ENCODE measurements at regions not wholly inside any gene's neighbourhood (a gene's known extent, or its start where the extent isn't known, plus 50 kb on each side); places are given as distances from the start of the nearest gene placed in this dataset.

GRCh38 chr10:29760138-29760900, 125.5 kb upstream of the SVIL start:
- no peak for DNase-seq (ENCODE audit: low spot score in 2 of 2)
- no peaks in the 10 kb centered on the region for H3K27me3 ChIP-seq (ENCODE audit: low read depth)
- in situ Hi-C loops (cut with MboI; ENCODE audit: low sequenced_read_pairs) = no loop called here
- H3K9me3 ChIP-seq = no peaks in the 10 kb centered on the region
- H3K4me3 ChIP-seq = no peak overlapping the region
- no peaks in the 10 kb centered on the region for H3K36me3 ChIP-seq (replicated peaks)
- H3K4me1 ChIP-seq = peaks cover 10% of the 10 kb centered on the region

DNA sequence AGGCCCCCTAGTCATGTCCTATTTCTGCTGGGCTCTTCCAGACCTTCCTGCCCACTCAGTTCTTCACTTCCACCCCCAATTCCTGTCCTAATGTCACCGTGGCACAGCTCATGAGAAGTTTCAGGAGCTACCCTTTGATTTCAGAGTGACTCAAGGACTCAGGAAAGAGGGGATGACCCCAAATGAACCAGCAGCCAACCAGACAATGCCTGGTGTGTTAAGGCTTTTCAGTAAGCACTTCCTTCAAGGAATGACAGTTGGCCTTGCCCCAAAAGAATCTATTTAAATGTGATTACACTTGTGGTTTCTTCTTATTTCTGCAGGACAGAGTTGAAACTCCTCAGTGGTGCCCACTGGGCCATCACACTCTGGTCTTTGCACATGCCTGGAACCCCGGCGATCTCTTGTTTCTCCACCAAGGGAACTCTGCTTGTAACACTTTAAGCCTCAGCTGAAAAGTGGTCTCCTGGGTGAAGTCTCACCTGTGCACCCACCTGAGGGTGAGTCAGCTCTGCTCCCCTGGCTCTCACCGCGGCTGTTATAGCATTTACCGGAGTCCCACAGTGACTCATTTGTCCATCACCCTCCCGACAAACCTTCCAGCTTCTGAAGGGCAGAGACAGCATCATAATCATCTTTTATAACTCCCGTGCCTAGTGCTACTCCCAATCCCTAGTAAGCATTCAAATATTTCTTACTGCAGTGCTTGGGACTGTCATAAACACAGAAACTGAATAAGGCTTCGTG, 123.0 kb upstream of the SVIL start:
- Histone ChIP-seq H3K4me1 (peaks cover 12% of the 10 kb centered on the region), H3K27me3 (ENCODE audit: low read depth) (no peaks in the 10 kb centered on the region), H3K4me3 (no peak overlapping the region), H3K36me3 (replicated peaks) (no peaks in the 10 kb centered on the region), H3K9me3 (no peaks in the 10 kb centered on the region)
- DNase-seq (ENCODE audit: low spot score in 2 of 2) = no peak
- in situ Hi-C loops (cut with MboI; ENCODE audit: low sequenced_read_pairs) = no loop called here

- H3K4me1 ChIP-seq = peaks cover 12% of the 10 kb centered on the region
- no peaks in the 10 kb centered on the region; the same call in 1 of the 2 replicates for H3K27me3 ChIP-seq (ENCODE audit: low read depth)
- no peaks in the 10 kb centered on the region for H3K9me3 ChIP-seq
- H3K4me3 ChIP-seq = no peak overlapping the region
- H3K36me3 ChIP-seq (replicated peaks) = no peaks in the 10 kb centered on the region
- in situ Hi-C loops (cut with MboI; ENCODE audit: low sequenced_read_pairs) = no loop called here
- no peak for DNase-seq (ENCODE audit: low spot score in 2 of 2)
Observed at GRCh38 chr10:29756451-29756850, 121.7 kb upstream of the SVIL start.

DNA sequence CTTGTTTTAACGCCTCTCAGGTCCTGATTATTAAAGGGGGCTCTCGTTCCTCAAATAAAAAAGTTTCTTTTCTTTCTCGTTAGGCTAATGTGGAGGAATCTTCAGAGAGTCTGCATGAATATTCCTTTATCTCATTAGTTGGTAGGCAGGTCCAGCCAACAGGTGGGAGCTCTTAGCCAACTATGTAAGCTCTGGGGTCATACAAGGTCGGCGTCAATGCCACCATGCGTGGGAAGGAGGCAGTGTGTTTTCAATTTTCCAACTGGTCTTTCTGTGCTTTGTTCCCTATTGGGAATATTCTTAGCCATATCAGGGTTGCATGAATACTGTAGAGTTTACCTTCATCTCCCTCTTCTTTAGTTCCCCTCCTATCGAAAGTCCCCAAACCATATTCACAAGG, 118.5 kb upstream of the SVIL start:
- H3K4me3 ChIP-seq = no peak overlapping the region
- peaks cover 7% of the 10 kb centered on the region; the same call in 1 of the 2 replicates for H3K27me3 ChIP-seq (ENCODE audit: low read depth)
- peaks cover 12% of the 10 kb centered on the region for H3K4me1 ChIP-seq
- no peak for DNase-seq (ENCODE audit: low spot score in 2 of 2)
- no peaks in the 10 kb centered on the region for H3K9me3 ChIP-seq
- no peaks in the 10 kb centered on the region for H3K36me3 ChIP-seq (replicated peaks)
- in situ Hi-C loops (cut with MboI; ENCODE audit: low sequenced_read_pairs) = no loop called here

GRCh38 chr10:29751684-29752083, 116.9 kb upstream of the SVIL start:
- Histone ChIP-seq H3K36me3 (replicated peaks) (no peaks in the 10 kb centered on the region), H3K4me3 (no peak overlapping the region), H3K27me3 (ENCODE audit: low read depth) (peaks cover 7% of the 10 kb centered on the region; the same call in 1 of the 2 replicates), H3K9me3 (no peaks in the 10 kb centered on the region), H3K4me1 (peaks cover 12% of the 10 kb centered on the region)
- in situ Hi-C loops (cut with MboI; ENCODE audit: low sequenced_read_pairs) = no loop called here
- no peak for DNase-seq (ENCODE audit: low spot score in 2 of 2)

GRCh38 chr10:29751240-29751639, 116.5 kb upstream of the SVIL start:
- no peaks in the 10 kb centered on the region for H3K9me3 ChIP-seq
- in situ Hi-C loops (cut with MboI; ENCODE audit: low sequenced_read_pairs) = no loop called here
- no peak for DNase-seq (ENCODE audit: low spot score in 2 of 2)
- no peaks in the 10 kb centered on the region for H3K36me3 ChIP-seq (replicated peaks)
- H3K27me3 ChIP-seq (ENCODE audit: low read depth) = peaks cover 7% of the 10 kb centered on the region; the same call in 1 of the 2 replicates
- H3K4me1 ChIP-seq = peaks cover 10% of the 10 kb centered on the region
- no peak overlapping the region for H3K4me3 ChIP-seq

- Histone ChIP-seq H3K36me3 (replicated peaks) (no peaks in the 10 kb centered on the region), H3K4me3 (no peak overlapping the region), H3K27me3 (ENCODE audit: low read depth) (peaks cover 7% of the 10 kb centered on the region; the same call in 1 of the 2 replicates), H3K9me3 (no peaks in the 10 kb centered on the region), H3K4me1 (no peaks in the 10 kb centered on the region)
- in situ Hi-C loops (cut with MboI; ENCODE audit: low sequenced_read_pairs) = no loop called here
- no peak for DNase-seq (ENCODE audit: low spot score in 2 of 2)
Observed at GRCh38 chr10:29749150-29749549, 114.4 kb upstream of the SVIL start.

GRCh38 chr10:29748109-29748650, 113.4 kb upstream of the SVIL start:
- Histone ChIP-seq H3K9me3 (no peaks in the 10 kb centered on the region), H3K36me3 (replicated peaks) (no peaks in the 10 kb centered on the region), H3K4me3 (no peak overlapping the region), H3K4me1 (no peaks in the 10 kb centered on the region), H3K27me3 (ENCODE audit: low read depth) (peaks cover 7% of the 10 kb centered on the region; the same call in 1 of the 2 replicates)
- DNase-seq (ENCODE audit: low spot score in 2 of 2) = no peak
- in situ Hi-C loops (cut with MboI; ENCODE audit: low sequenced_read_pairs) = no loop called here

DNA sequence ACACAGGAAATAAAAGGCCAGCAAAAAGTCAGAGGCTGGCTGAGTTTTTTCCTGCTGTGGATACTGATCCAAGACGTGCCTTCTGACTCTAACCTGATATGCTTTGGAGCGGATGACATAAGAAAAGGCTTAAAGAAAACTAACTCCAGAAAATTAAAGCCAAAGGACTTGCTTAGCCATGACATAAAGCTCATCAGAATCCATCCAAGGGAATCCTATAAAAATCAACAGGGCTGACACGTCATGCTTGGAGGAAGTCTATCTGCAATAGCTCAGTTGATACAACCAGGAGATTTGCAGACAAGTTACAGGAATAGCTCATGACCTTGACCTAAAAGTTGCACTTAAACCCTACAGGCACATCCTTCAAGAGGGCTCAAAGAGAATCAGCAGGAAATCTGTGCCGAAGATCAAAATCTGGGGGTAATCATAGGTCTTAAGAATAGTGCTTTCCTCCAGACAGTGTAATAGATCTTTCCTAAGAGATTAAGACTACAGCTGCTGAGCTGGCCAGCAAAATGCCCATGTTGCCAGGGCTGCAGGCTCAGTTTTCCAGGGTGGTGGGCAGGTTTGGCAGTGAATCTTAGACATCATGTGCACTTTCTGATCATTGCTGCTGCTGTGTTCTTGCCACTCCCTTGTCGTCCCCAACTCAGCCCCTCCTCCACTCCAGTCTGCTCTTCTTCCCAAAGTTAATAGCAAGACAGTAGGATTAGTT, 111.5 kb upstream of the SVIL start:
- DNase-seq (ENCODE audit: low spot score in 2 of 2) = no peak
- peaks cover 7% of the 10 kb centered on the region; the same call in 1 of the 2 replicates for H3K27me3 ChIP-seq (ENCODE audit: low read depth)
- in situ Hi-C loops (cut with MboI; ENCODE audit: low sequenced_read_pairs) = no loop called here
- no peaks in the 10 kb centered on the region for H3K4me1 ChIP-seq
- no peaks in the 10 kb centered on the region for H3K36me3 ChIP-seq (replicated peaks)
- H3K9me3 ChIP-seq = no peaks in the 10 kb centered on the region
- no peak overlapping the region for H3K4me3 ChIP-seq

GRCh38 chr10:29740981-29741545, 106.3 kb upstream of the SVIL start:
- Histone ChIP-seq H3K4me1 (no peaks in the 10 kb centered on the region), H3K36me3 (replicated peaks) (no peaks in the 10 kb centered on the region), H3K9me3 (no peaks in the 10 kb centered on the region), H3K27me3 (ENCODE audit: low read depth) (no peaks in the 10 kb centered on the region), H3K4me3 (no peak overlapping the region)
- no peak for DNase-seq (ENCODE audit: low spot score in 2 of 2)
- in situ Hi-C loops (cut with MboI; ENCODE audit: low sequenced_read_pairs) = no loop called here

DNA sequence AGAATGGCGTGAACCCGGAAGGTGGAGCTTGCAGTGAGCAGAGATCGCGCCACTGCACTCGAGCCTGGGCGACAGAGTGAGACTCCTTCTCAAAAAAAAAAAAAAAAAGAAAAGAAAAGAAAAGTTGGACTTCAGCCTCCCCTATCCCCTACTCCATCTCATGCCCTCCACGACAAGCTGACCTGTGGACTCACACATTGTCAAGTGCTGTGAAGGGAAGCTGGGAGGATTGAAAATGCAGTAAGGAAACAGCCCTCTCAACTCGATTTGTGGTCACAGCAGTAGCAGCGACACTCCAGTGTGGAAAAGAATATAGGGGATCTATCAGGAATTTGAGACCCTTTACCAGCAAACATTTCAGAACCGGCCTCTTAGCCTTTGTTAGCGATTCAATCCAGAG, 103.6 kb upstream of the SVIL start:
- H3K4me3 ChIP-seq = no peak overlapping the region
- DNase-seq (ENCODE audit: low spot score in 2 of 2) = no peak
- H3K27me3 ChIP-seq (ENCODE audit: low read depth) = no peaks in the 10 kb centered on the region
- H3K9me3 ChIP-seq = no peaks in the 10 kb centered on the region
- H3K4me1 ChIP-seq = peaks cover 6% of the 10 kb centered on the region
- no peaks in the 10 kb centered on the region for H3K36me3 ChIP-seq (replicated peaks)
- in situ Hi-C loops (cut with MboI; ENCODE audit: low sequenced_read_pairs) = no loop called here

DNA sequence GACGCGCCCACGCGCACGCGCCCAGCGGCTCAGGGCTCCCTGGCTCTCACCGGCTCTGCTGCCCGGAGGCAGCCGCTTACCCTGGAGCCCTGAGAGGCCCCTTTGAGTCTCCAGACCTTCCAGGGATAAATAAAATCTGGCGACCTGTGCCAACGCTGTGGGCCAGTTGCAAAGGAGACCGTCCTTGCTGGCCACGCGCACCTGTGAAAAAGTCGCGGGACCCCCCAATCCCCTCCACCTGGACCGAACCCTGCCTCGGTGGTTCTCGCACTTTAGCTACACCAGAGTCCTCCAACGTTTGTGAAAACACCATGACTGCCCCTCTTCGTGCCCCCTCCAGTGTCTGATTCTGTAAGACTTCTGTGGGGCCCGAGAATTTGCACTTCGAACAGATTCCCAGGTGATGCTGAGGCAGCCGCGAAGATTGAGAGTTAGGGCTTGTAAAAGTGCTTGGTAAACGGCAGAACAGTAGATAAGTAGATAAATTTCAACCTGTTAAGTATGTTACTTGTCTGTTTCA, 102.4 kb upstream of the SVIL start:
- Histone ChIP-seq H3K36me3 (replicated peaks) (no peaks in the 10 kb centered on the region), H3K4me1 (peaks cover 11% of the 10 kb centered on the region), H3K4me3 (no peak overlapping the region), H3K9me3 (no peaks in the 10 kb centered on the region), H3K27me3 (ENCODE audit: low read depth) (no peaks in the 10 kb centered on the region)
- in situ Hi-C loops (cut with MboI; ENCODE audit: low sequenced_read_pairs) = no loop called here
- peak in 1 of 2 experiments; percentile 7 for DNase-seq (ENCODE audit: low spot score in 2 of 2)

- Histone ChIP-seq H3K27me3 (ENCODE audit: low read depth) (no peaks in the 10 kb centered on the region), H3K4me3 (peak overlapping the region; percentile 55), H3K9me3 (no peaks in the 10 kb centered on the region), H3K36me3 (replicated peaks) (no peaks in the 10 kb centered on the region), H3K4me1 (peaks cover 14% of the 10 kb centered on the region)
- in situ Hi-C loops (cut with MboI; ENCODE audit: low sequenced_read_pairs) = no loop called here
- DNase-seq (ENCODE audit: low spot score in 2 of 2) = peak in 1 of 2 experiments; percentile 60
Observed at GRCh38 chr10:29736366-29737073, 101.7 kb upstream of the SVIL start.

Data from HAP-1 (cell line).